HEK293 (cell line): ENCODE measurements at regions not wholly inside any gene's neighbourhood (a gene's known extent, or its start where the extent isn't known, plus 50 kb on each side); places are given as distances from the start of the nearest gene placed in this dataset.

ENCODE experiments used
- CTCF ChIA-PET: fragments of 350-600 bp; formaldehyde crosslinking; extraction: SDS; loops from one replicate; lab custom pipeline; 2021; ENCODE audit warnings: antibody characterized with exemption; lab: Yijun Ruan, JAX
- POLR2A ChIA-PET: fragments of 300-600 bp; formaldehyde crosslinking; extraction: SDS; loops from one replicate; lab custom pipeline; 2020; ENCODE audit warnings: antibody characterized with exemption, inconsistent platforms; lab: Yijun Ruan, JAX
- H3K27ac ChIP-seq: fragments of 200-500 bp; sonication (Bioruptor generic); 2 replicates; pipeline ENCODE4 v1.5.1; 2014; ENCODE audit warnings: low read depth, low read length, control low read depth, inconsistent platforms; ENCODE audit errors: extremely low read depth
- H3K36me3 ChIP-seq, 2 experiments: fragments of 200-500 bp in 1 of 2; sonication (Bioruptor generic) in 1 of 2; 1 replicate in 1 of 2; 2 replicates in 1 of 2; pipeline ENCODE4 v1.5.1; 2014 to 2017; ENCODE audit warnings: inconsistent platforms in 2 of 2, low read length in 2 of 2; ENCODE audit not compliant: control insufficient read depth in 2 of 2, insufficient read depth in 1 of 2
- H3K4me1 ChIP-seq: fragments of 200-500 bp; sonication (Bioruptor generic); 2 replicates; pipeline ENCODE4 v1.5.1; 2014; ENCODE audit warnings: mild to moderate bottlenecking, low read length, inconsistent platforms; ENCODE audit not compliant: control insufficient read depth, insufficient read depth
- H3K4me3 ChIP-seq: 2 replicates; pipeline ENCODE4 v1.5.1; 2011; ENCODE audit warnings: low read depth, mild to moderate bottlenecking, control low read depth, low read length, moderate library complexity
- H3K9me3 ChIP-seq: fragments of 200-500 bp; sonication (Bioruptor generic); 2 replicates; pipeline ENCODE4 v1.5.1; 2014; ENCODE audit warnings: low read depth, low read length, inconsistent platforms; ENCODE audit not compliant: control insufficient read depth, insufficient read depth
- AEBP2 ChIP-seq: fragments of 450-650 bp; formaldehyde crosslinking; IDR thresholded peaks from 2 replicates; pipeline ENCODE4 v1.5.1; 2016; ENCODE audit warnings: missing biosample characterization, missing genetic modification characterization, borderline replicate concordance
- GLI2 ChIP-seq: fragments of 450-650 bp; formaldehyde crosslinking; IDR thresholded peaks from 2 replicates; pipeline ENCODE4; 2017; ENCODE audit warnings: missing biosample characterization, missing genetic modification characterization, low read depth, borderline replicate concordance
- KLF10 ChIP-seq: fragments of 450-650 bp; IDR thresholded peaks from 2 replicates; pipeline ENCODE4 v1.5.1; 2018; ENCODE audit warnings: missing biosample characterization, mild to moderate bottlenecking, missing genetic modification characterization
- MZF1 ChIP-seq: fragments of 450-650 bp; formaldehyde crosslinking; IDR thresholded peaks from 2 replicates; pipeline ENCODE4 v1.5.1; 2017; ENCODE audit warnings: missing biosample characterization, missing genetic modification characterization, borderline replicate concordance
- REPIN1 ChIP-seq: fragments of 450-650 bp; formaldehyde crosslinking; IDR thresholded peaks from 2 replicates; pipeline ENCODE4 v1.5.1; 2017; ENCODE audit warnings: missing biosample characterization, missing genetic modification characterization, low read depth
- ZBTB10 ChIP-seq: fragments of 450-650 bp; formaldehyde crosslinking; IDR thresholded peaks from 2 replicates; pipeline ENCODE4 v1.5.1; 2016; ENCODE audit warnings: missing biosample characterization, missing genetic modification characterization
- ZBTB17 ChIP-seq: fragments of 450-650 bp; formaldehyde crosslinking; IDR thresholded peaks from 2 replicates; pipeline ENCODE4 v1.5.1; 2016; ENCODE audit warnings: missing biosample characterization, missing genetic modification characterization
- ZFP69B ChIP-seq: fragments of 450-650 bp; formaldehyde crosslinking; IDR thresholded peaks from 2 replicates; pipeline ENCODE4 v1.5.1; 2016; ENCODE audit warnings: missing biosample characterization, missing genetic modification characterization
- ZNF138 ChIP-seq: fragments of 450-650 bp; formaldehyde crosslinking; IDR thresholded peaks from 2 replicates; pipeline ENCODE4 v1.5.1; 2016; ENCODE audit warnings: missing biosample characterization, missing genetic modification characterization, borderline replicate concordance
- ZNF174 ChIP-seq: fragments of 450-650 bp; formaldehyde crosslinking; IDR thresholded peaks from 2 replicates; pipeline ENCODE4 v1.5.0; 2017; ENCODE audit warnings: missing biosample characterization, mild to moderate bottlenecking, missing genetic modification characterization
- ZNF18 ChIP-seq: fragments of 450-650 bp; formaldehyde crosslinking; IDR thresholded peaks from 2 replicates; pipeline ENCODE4 v1.5.1; 2016; ENCODE audit warnings: missing biosample characterization, missing genetic modification characterization
- ZNF24 ChIP-seq: fragments of 450-650 bp; formaldehyde crosslinking; IDR thresholded peaks from 2 replicates; pipeline ENCODE4 v1.5.1; 2016; ENCODE audit warnings: missing biosample characterization, missing genetic modification characterization
- ZNF362 ChIP-seq: fragments of 450-650 bp; formaldehyde crosslinking; IDR thresholded peaks from 2 replicates; pipeline ENCODE4 v1.5.1; 2016; ENCODE audit warnings: missing biosample characterization, missing genetic modification characterization
- ZNF518A ChIP-seq: fragments of 450-650 bp; formaldehyde crosslinking; conservative IDR thresholded peaks from 2 replicates; pipeline ENCODE4 v1.5.1; 2016; ENCODE audit warnings: low read depth, missing biosample characterization, missing genetic modification characterization
- ZNF791 ChIP-seq: fragments of 450-650 bp; formaldehyde crosslinking; IDR thresholded peaks from 2 replicates; pipeline ENCODE4 v1.5.1; 2016; ENCODE audit warnings: missing biosample characterization, missing genetic modification characterization
- ZNF830 ChIP-seq: fragments of 450-650 bp; IDR thresholded peaks from 2 replicates; pipeline ENCODE4 v1.5.0; 2018; ENCODE audit warnings: missing biosample characterization, missing genetic modification characterization, low read depth, mild to moderate bottlenecking, moderate library complexity
- ZNF843 ChIP-seq: fragments of 450-650 bp; formaldehyde crosslinking; IDR thresholded peaks from 2 replicates; pipeline ENCODE4 v1.5.1; 2016; ENCODE audit warnings: missing biosample characterization, missing genetic modification characterization
- TF ChIP-seq, protein P1 (sequence below): fragments of 450-650 bp; formaldehyde crosslinking; IDR thresholded peaks from 2 replicates; pipeline ENCODE4 v1.5.1; 2016; ENCODE audit warnings: missing biosample characterization, missing genetic modification characterization
- TF ChIP-seq, protein P2 (sequence below): fragments of 450-650 bp; formaldehyde crosslinking; IDR thresholded peaks from 2 replicates; pipeline ENCODE4 v1.5.1; 2016; ENCODE audit warnings: missing biosample characterization, missing genetic modification characterization
- TF ChIP-seq, protein P3 (sequence below): fragments of 450-650 bp; formaldehyde crosslinking; optimal IDR thresholded peaks from 2 replicates; pipeline ENCODE3; 2016; ENCODE audit warnings: missing biosample characterization, mild to moderate bottlenecking, missing genetic modification characterization

DNA sequence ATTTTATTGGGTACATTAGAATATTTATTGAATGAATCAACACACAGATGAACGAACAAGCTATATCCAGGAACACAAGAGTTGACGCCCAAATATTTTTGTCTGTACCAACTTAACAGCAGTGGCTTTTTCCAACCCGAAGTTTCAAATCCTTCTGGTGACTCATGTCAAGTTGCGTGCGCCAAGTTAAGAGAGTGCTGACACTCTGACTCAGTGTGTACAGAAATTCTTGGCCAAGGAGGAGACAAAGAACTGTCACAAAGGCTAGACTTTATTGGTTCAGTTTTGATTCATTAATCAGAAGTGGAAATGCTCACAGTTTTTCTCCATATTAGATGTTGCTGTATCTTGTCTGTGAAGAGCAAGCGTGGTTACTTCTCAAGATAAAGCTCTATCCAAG lies 59.6 kb upstream of the TSC22D2 start:
- no peaks in the 10 kb centered on the region for H3K36me3 ChIP-seq
- no peaks in the 10 kb centered on the region for H3K4me1 ChIP-seq
- H3K4me3 ChIP-seq = no peak overlapping the region
- TF ChIP-seq ZNF518A (tag by site-specific recombination) (no peak), ZNF830 (tag by site-specific recombination) (no peak), ZNF24 (tag by site-specific recombination) (no peak), MZF1 (tag by site-specific recombination) (no peak), GLI2 (tag by site-specific recombination) (no peak), ZNF18 (tag by site-specific recombination) (no peak), ZBTB17 (tag by site-specific recombination) (no peak), REPIN1 (tag by site-specific recombination) (no peak), ZNF362 (no peak), KLF10 (tag by site-specific recombination) (no peak), ZNF138 (tag by site-specific recombination) (no peak), ZBTB10 (tag by site-specific recombination) (no peak), ZNF174 (no peak), AEBP2 (tag by site-specific recombination) (no peak), ZNF791 (no peak), ZFP69B (no peak), ZNF843 (tag by site-specific recombination) (no peak)
- TF ChIP-seq, protein P1, sequence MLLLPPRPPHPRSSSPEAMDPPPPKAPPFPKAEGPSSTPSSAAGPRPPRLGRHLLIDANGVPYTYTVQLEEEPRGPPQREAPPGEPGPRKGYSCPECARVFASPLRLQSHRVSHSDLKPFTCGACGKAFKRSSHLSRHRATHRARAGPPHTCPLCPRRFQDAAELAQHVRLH (tag by site-specific recombination) = no peak
- TF ChIP-seq, protein P2, sequence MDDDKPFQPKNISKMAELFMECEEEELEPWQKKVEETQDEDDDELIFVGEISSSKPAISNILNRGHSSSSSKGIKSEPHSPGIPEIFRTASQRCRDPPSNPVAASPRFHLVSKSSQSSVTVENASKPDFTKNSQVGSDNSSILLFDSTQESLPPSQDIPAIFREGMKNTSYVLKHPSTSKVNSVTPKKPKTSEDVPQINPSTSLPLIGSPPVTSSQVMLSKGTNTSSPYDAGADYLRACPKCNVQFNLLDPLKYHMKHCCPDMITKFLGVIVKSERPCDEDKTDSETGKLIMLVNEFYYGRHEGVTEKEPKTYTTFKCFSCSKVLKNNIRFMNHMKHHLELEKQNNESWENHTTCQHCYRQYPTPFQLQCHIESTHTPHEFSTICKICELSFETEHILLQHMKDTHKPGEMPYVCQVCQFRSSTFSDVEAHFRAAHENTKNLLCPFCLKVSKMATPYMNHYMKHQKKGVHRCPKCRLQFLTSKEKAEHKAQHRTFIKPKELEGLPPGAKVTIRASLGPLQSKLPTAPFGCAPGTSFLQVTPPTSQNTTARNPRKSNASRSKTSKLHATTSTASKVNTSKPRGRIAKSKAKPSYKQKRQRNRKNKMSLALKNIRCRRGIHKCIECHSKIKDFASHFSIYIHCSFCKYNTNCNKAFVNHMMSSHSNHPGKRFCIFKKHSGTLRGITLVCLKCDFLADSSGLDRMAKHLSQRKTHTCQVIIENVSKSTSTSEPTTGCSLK (tag by site-specific recombination) = no peak
- TF ChIP-seq, protein P3, sequence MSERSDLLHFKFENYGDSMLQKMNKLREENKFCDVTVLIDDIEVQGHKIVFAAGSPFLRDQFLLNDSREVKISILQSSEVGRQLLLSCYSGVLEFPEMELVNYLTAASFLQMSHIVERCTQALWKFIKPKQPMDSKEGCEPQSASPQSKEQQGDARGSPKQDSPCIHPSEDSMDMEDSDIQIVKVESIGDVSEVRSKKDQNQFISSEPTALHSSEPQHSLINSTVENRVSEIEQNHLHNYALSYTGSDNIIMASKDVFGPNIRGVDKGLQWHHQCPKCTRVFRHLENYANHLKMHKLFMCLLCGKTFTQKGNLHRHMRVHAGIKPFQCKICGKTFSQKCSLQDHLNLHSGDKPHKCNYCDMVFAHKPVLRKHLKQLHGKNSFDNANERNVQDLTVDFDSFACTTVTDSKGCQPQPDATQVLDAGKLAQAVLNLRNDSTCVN (tag by site-specific recombination) = no peak
- TF ChIP-seq, all 188 proteins: peak for 0
- ChIA-PET CTCF (interaction anchor here (0.6 to 0.9 kb wide), 4 partner anchors 10 to 244 kb away, joined by 3 to 4 read pairs (median 3); no protein-coding TSS in a partner anchor), POLR2A (no interaction called here)
- H3K27ac ChIP-seq = no peak overlapping the region
- no peaks in the 10 kb centered on the region for H3K9me3 ChIP-seq
